HCT116 (cell line): ENCODE measurements at regions not wholly inside any gene's neighbourhood (a gene's known extent, or its start where the extent isn't known, plus 50 kb on each side); places are given as distances from the start of the nearest gene placed in this dataset.

ENCODE experiments used
- ATAC-seq: fragments of 200-7000 bp; cut with Tn5 transposase; 2 replicates; pipeline ENCODE4 v1.9.1; 2020; ENCODE audit warnings: mild to moderate bottlenecking, moderate library complexity
- BruUV-seq: library from RNA; stranded (reverse); fragments of 400-500 nt; replicated peaks from 2 replicates; lab custom pipeline; 2021; lab: Mats Ljungman, UMichigan
- CTCF ChIA-PET: fragments of 300-600 bp; sonication (Branson Sonifier 250); formaldehyde crosslinking; loops from one replicate; lab custom pipeline; 2021; ENCODE audit warnings: antibody characterized with exemption; lab: Charles Lee
- POLR2A ChIA-PET: fragments of 300-600, 350-600 bp; sonication (Branson Sonifier 250); formaldehyde crosslinking; loops from one replicate; lab custom pipeline; 2021; ENCODE audit warnings: antibody characterized with exemption; lab: Charles Lee
- RAD21 ChIA-PET, 2 experiments: fragments of 300-600 bp; sonication (Branson Sonifier 250); formaldehyde crosslinking; loops; one replicate each; lab custom pipeline; 2023; ENCODE audit warnings: low total read pairs in 2 of 2; ENCODE audit not compliant: uncharacterized antibody in 2 of 2, unreplicated experiment in 2 of 2, low non-redundant PET in 1 of 2; lab: Charles Lee
- DNase-seq: peaks from one replicate; pipeline ENCODE4 v3.0.0-alpha.2; 2010; ENCODE audit warnings: low read depth, low spot score
- H2AFZ ChIP-seq: fragments of 200-600 bp; shearing (Covaris generic), sonication (generic); 2 replicates; pipeline ENCODE4 v1.6.1; 2017; ENCODE audit warnings: low read depth, mixed run types, mixed read lengths, antibody characterized with exemption, low read length; ENCODE audit not compliant: poor library complexity, severe bottlenecking
- H3K27ac ChIP-seq: 2 replicates; pipeline ENCODE4 v1.5.1; 2012; ENCODE audit warnings: low read depth, low read length
- H3K27me3 ChIP-seq: fragments of 200-600 bp; sonication (generic); 2 replicates; pipeline ENCODE4 v1.6.1; 2016; ENCODE audit warnings: mixed run types, low read length, mixed read lengths; ENCODE audit not compliant: insufficient read depth
- H3K36me3 ChIP-seq, 2 experiments: fragments of 200-500 bp in 1 of 2; fragments of 200-600 bp in 1 of 2; sonication (Bioruptor generic) in 1 of 2; sonication (generic) in 1 of 2; 2 replicates each; pipeline versions ENCODE4 v1.5.1 to v1.6.1; 2014 to 2016; ENCODE audit warnings: low read length in 2 of 2, inconsistent platforms in 1 of 2, mixed read lengths in 1 of 2, mixed run types in 1 of 2; ENCODE audit not compliant: insufficient read depth in 2 of 2, control insufficient read depth in 1 of 2
- H3K4me1 ChIP-seq, 2 experiments: fragments of 200-600 bp in 1 of 2; sonication (generic) in 1 of 2; 2 replicates each; pipeline versions ENCODE4 v1.5.1 to v1.6.1; 2012 to 2017; ENCODE audit warnings: low read length in 2 of 2, inconsistent platforms in 1 of 2, mild to moderate bottlenecking in 1 of 2, mixed read lengths in 1 of 2, mixed run types in 1 of 2, moderate library complexity in 1 of 2; ENCODE audit not compliant: insufficient read depth in 2 of 2, control insufficient read depth in 1 of 2
- H3K4me2 ChIP-seq: fragments of 200-600 bp; sonication (generic); 2 replicates; pipeline ENCODE4 v1.6.1; 2017; ENCODE audit warnings: mixed run types, low read length, mixed read lengths
- H3K4me3 ChIP-seq, 2 experiments: fragments of 200-600 bp in 1 of 2; sonication (generic) in 1 of 2; replicated peaks in 1 of 2; 2 replicates each; pipeline ENCODE4 v1.5.1; 2011 to 2016; ENCODE audit warnings: low read length in 2 of 2, control low read depth in 1 of 2, low read depth in 1 of 2, mild to moderate bottlenecking in 1 of 2, mixed read lengths in 1 of 2, mixed run types in 1 of 2
- H3K79me2 ChIP-seq: fragments of 200-600 bp; sonication (generic); 2 replicates; pipeline ENCODE4 v1.6.1; 2017; ENCODE audit warnings: mild to moderate bottlenecking, mixed run types, low read length, moderate library complexity, mixed read lengths; ENCODE audit not compliant: insufficient read depth
- H3K9ac ChIP-seq: fragments of 200-600 bp; sonication (generic); 2 replicates; pipeline ENCODE4 v1.6.1; 2016; ENCODE audit warnings: low read length, mixed read lengths
- H3K9me2 ChIP-seq: fragments of 200-600 bp; sonication (generic), shearing (Covaris generic); 2 replicates; pipeline ENCODE4 v1.6.1; 2017; ENCODE audit warnings: mixed run types, mild to moderate bottlenecking, moderate library complexity; ENCODE audit not compliant: insufficient read depth
- H3K9me3 ChIP-seq, 2 experiments: fragments of 200-500 bp in 1 of 2; fragments of 200-600 bp in 1 of 2; sonication (Bioruptor generic) in 1 of 2; sonication (generic) in 1 of 2; 2 replicates each; pipeline ENCODE4 v1.6.1; 2014 to 2017; ENCODE audit warnings: low read length in 2 of 2, mixed read lengths in 2 of 2, inconsistent platforms in 1 of 2, low read depth in 1 of 2, mild to moderate bottlenecking in 1 of 2, mixed run types in 1 of 2, moderate library complexity in 1 of 2; ENCODE audit not compliant: control insufficient read depth in 1 of 2, insufficient read depth in 1 of 2
- H4K20me1 ChIP-seq: fragments of 200-600 bp; sonication (generic), shearing (Covaris generic); 2 replicates; pipeline ENCODE4 v1.6.1; 2017; ENCODE audit warnings: mixed run types, mild to moderate bottlenecking, moderate library complexity; ENCODE audit not compliant: insufficient read depth
- CBX3 ChIP-seq: IDR thresholded peaks from 2 replicates; pipeline ENCODE4 v1.6.1; 2012; ENCODE audit warnings: low read depth
- CEBPB ChIP-seq: IDR thresholded peaks from 2 replicates; pipeline ENCODE4 v1.6.1; 2012; ENCODE audit warnings: low read depth
- ELF1 ChIP-seq: IDR thresholded peaks from 2 replicates; pipeline ENCODE4 v1.6.1; 2012; ENCODE audit warnings: low read depth, borderline replicate concordance
- EZH2phosphoT487 ChIP-seq: fragments of 200-600 bp; IDR thresholded peaks from 2 replicates; pipeline ENCODE4 v1.6.1; 2018; ENCODE audit warnings: antibody characterized with exemption, borderline replicate concordance
- FOSL1 ChIP-seq: IDR thresholded peaks from 2 replicates; pipeline ENCODE4 v1.6.1; 2012; ENCODE audit warnings: low read depth
- JUND ChIP-seq: IDR thresholded peaks from 2 replicates; pipeline ENCODE4 v1.6.1; 2012
- POLR2A ChIP-seq: IDR thresholded peaks from 2 replicates; pipeline ENCODE4 v1.7.0; 2011; ENCODE audit warnings: borderline replicate concordance; ENCODE audit not compliant: insufficient read depth, insufficient read length; ENCODE audit errors: extremely low read depth
- POLR2AphosphoS5 ChIP-seq: IDR thresholded peaks from 2 replicates; pipeline ENCODE4 v1.6.1; 2011; ENCODE audit warnings: mild to moderate bottlenecking, low read depth, low read length, moderate library complexity
- RAD21 ChIP-seq: IDR thresholded peaks from 2 replicates; pipeline ENCODE4 v1.6.1; 2012; ENCODE audit warnings: low read depth, mild to moderate bottlenecking
- SIN3A ChIP-seq: IDR thresholded peaks from 2 replicates; pipeline ENCODE4 v1.6.1; 2012; ENCODE audit warnings: low read depth
- SP1 ChIP-seq: IDR thresholded peaks from 2 replicates; pipeline ENCODE4 v1.6.1; 2012; ENCODE audit warnings: low read depth
- TCF7L2 ChIP-seq: IDR thresholded peaks from 2 replicates; pipeline ENCODE4 v1.7.0; 2011; ENCODE audit warnings: borderline replicate concordance, inconsistent platforms; ENCODE audit not compliant: insufficient read depth, insufficient read length; ENCODE audit errors: extremely low read depth
- YY1 ChIP-seq: IDR thresholded peaks from 2 replicates; pipeline ENCODE4 v1.6.1; 2011; ENCODE audit warnings: low read length, low read depth, moderate library complexity, mild to moderate bottlenecking; ENCODE audit not compliant: insufficient replicate concordance; ENCODE audit errors: extremely low read depth
- ZFX ChIP-seq: fragments of 450-650 bp; IDR thresholded peaks from 2 replicates; pipeline ENCODE4 v1.6.1; 2017
- intact Hi-C: fragments of 100-400 bp; cut with micrococcal nuclease; formaldehyde crosslinking; loops from 2 replicates; pipeline ENCODE4 v1.10.0; 2022
- TF ChIP-seq, protein P1 (sequence below): IDR thresholded peaks from 2 replicates; pipeline ENCODE4 v1.6.1; 2012; ENCODE audit warnings: low read depth
- TF ChIP-seq, protein P2 (sequence below), 3 experiments: fragments of 200-600 bp in 1 of 3; sonication (generic) in 1 of 3; IDR thresholded peaks in 2 of 3; conservative IDR thresholded peaks in 1 of 3; 2 replicates each; pipeline ENCODE4 v1.5.1; 2012 to 2017; ENCODE audit warnings: low read depth in 2 of 3, low read length in 2 of 3, antibody characterized with exemption in 1 of 3, borderline replicate concordance in 1 of 3, control low read depth in 1 of 3, mild to moderate bottlenecking in 1 of 3, mixed read lengths in 1 of 3, mixed run types in 1 of 3, moderate library complexity in 1 of 3; ENCODE audit not compliant: insufficient read depth in 1 of 3

DNA sequence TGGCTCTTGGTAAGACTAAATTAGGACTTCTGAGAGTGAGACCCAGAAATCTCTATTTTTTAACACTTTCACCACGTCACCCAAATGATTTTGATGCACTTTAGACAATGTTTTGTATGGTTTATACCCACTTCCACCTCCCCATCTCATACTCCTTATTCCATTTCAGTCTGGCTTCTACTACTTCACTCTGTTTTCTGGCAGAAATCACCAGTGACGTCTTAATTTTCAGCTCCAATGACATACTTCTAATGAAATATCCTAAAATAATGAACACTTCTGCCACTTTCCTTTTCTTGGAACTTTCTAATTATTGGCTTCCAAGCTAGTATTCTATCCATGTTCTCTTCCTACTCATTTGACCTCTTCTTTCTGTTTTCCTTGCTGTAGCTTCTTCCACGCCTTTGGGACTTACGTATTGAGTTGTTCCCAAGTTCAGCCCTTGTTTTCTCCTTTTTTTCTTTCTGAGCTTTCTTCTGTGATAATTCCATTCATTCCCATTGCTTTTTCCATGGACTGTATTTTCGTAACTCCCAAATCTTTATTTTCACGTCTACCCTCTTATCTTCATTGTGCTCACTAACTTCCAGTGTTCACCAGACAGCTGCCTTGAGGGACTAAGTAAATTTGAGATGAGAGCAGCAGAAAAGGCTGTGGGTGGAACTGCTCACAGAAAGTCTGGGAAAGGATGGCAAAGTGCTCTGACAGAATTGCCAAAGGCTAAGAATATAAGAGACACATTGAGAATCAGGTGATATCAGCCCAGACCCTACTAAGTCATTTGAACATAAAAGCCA is 115.8 kb downstream of the CAPZA3 start:
- ChIA-PET CTCF (no interaction called here), RAD21 (no interaction called here), POLR2A (no interaction called here)
- DNase-seq (no peak), ATAC-seq (no peak)
- Histone ChIP-seq H3K27me3 (no peaks in the 10 kb centered on the region), H4K20me1 (no peaks in the 10 kb centered on the region; the same call in 1 of the 2 replicates), H3K9me2 (no peaks in the 10 kb centered on the region), H3K36me3 (no peaks in the 10 kb centered on the region), H3K4me1 (peaks cover 0 to 12% of the 10 kb centered on the region in 2 experiments; a peak in 2 of 4 replicates), H3K9ac (no peak overlapping the region), H3K9me3 (no peaks in the 10 kb centered on the region), H3K27ac (no peak overlapping the region), H2AFZ (no peak overlapping the region), H3K79me2 (no peaks in the 10 kb centered on the region), H3K4me3 (no peak overlapping the region), H3K4me2 (no peak overlapping the region)
- no TSS peak for BruUV-seq
- TF ChIP-seq SP1 = no peak
- TF ChIP-seq CBX3 = no peak
- no peak for TF ChIP-seq SIN3A
- TF ChIP-seq, protein P1, sequence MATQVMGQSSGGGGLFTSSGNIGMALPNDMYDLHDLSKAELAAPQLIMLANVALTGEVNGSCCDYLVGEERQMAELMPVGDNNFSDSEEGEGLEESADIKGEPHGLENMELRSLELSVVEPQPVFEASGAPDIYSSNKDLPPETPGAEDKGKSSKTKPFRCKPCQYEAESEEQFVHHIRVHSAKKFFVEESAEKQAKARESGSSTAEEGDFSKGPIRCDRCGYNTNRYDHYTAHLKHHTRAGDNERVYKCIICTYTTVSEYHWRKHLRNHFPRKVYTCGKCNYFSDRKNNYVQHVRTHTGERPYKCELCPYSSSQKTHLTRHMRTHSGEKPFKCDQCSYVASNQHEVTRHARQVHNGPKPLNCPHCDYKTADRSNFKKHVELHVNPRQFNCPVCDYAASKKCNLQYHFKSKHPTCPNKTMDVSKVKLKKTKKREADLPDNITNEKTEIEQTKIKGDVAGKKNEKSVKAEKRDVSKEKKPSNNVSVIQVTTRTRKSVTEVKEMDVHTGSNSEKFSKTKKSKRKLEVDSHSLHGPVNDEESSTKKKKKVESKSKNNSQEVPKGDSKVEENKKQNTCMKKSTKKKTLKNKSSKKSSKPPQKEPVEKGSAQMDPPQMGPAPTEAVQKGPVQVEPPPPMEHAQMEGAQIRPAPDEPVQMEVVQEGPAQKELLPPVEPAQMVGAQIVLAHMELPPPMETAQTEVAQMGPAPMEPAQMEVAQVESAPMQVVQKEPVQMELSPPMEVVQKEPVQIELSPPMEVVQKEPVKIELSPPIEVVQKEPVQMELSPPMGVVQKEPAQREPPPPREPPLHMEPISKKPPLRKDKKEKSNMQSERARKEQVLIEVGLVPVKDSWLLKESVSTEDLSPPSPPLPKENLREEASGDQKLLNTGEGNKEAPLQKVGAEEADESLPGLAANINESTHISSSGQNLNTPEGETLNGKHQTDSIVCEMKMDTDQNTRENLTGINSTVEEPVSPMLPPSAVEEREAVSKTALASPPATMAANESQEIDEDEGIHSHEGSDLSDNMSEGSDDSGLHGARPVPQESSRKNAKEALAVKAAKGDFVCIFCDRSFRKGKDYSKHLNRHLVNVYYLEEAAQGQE = no peak
- TF ChIP-seq POLR2AphosphoS5 = no peak
- intact Hi-C loops = no loop called here

DNA sequence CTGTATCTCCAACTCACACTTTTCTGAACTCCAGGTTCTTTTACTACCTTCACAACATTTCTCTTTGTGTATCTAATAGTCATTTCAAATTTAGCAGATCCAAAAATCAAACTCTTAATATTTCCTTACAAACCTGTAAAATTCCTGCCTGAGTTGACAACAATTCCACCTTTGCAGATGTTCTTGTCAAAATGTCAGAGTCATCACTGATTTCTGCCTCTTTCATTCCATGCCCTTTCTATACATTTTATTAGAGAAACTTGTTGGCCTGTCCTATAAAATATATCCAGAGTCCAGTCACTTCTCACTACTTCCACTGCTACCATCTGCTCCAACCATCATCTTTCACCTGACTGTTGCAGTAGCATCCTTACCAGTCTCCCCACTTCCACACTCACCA is 119.7 kb downstream of the CAPZA3 start:
- Histone ChIP-seq H3K27ac (no peak overlapping the region), H3K9ac (no peak overlapping the region), H3K79me2 (no peaks in the 10 kb centered on the region), H3K36me3 (no peaks in the 10 kb centered on the region), H3K9me3 (no peaks in the 10 kb centered on the region), H4K20me1 (no peaks in the 10 kb centered on the region; the same call in 1 of the 2 replicates), H3K4me2 (no peak overlapping the region), H2AFZ (no peak overlapping the region), H3K27me3 (no peaks in the 10 kb centered on the region), H3K4me3 (no peak overlapping the region), H3K9me2 (no peaks in the 10 kb centered on the region), H3K4me1 (no peaks in the 10 kb centered on the region)
- no TSS peak for BruUV-seq
- ATAC-seq (no peak), DNase-seq (no peak)
- intact Hi-C loops = no loop called here
- ChIA-PET CTCF (no interaction called here), RAD21 (no interaction called here), POLR2A (no interaction called here)
- no peak for TF ChIP-seq RAD21
- no peak for TF ChIP-seq ZFX
- no peak for TF ChIP-seq EZH2phosphoT487
- TF ChIP-seq CEBPB = no peak
- no peak for TF ChIP-seq JUND
- TF ChIP-seq SIN3A = no peak
- TF ChIP-seq, protein P2, sequence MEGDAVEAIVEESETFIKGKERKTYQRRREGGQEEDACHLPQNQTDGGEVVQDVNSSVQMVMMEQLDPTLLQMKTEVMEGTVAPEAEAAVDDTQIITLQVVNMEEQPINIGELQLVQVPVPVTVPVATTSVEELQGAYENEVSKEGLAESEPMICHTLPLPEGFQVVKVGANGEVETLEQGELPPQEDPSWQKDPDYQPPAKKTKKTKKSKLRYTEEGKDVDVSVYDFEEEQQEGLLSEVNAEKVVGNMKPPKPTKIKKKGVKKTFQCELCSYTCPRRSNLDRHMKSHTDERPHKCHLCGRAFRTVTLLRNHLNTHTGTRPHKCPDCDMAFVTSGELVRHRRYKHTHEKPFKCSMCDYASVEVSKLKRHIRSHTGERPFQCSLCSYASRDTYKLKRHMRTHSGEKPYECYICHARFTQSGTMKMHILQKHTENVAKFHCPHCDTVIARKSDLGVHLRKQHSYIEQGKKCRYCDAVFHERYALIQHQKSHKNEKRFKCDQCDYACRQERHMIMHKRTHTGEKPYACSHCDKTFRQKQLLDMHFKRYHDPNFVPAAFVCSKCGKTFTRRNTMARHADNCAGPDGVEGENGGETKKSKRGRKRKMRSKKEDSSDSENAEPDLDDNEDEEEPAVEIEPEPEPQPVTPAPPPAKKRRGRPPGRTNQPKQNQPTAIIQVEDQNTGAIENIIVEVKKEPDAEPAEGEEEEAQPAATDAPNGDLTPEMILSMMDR (IDR thresholded peaks at IDR 0.05 in 2 of 3, conservative IDR thresholded peaks at IDR 0.05 in 1 of 3; ENCODE audit: borderline replicate concordance in 1 of 3, insufficient read depth in 1 of 3, low read depth in 2 of 3, low read length in 2 of 3) = no peak
- no peak for TF ChIP-seq SP1
- no peak for TF ChIP-seq ELF1
- no peak for TF ChIP-seq POLR2A
- TF ChIP-seq FOSL1 = no peak
- TF ChIP-seq YY1 = no peak
- no peak for TF ChIP-seq TCF7L2
